ENCODE measurements at regions not wholly inside any gene's neighbourhood (a gene's known extent, or its start where the extent isn't known, plus 50 kb on each side); places are given as distances from the start of the nearest gene placed in this dataset.

DNA sequence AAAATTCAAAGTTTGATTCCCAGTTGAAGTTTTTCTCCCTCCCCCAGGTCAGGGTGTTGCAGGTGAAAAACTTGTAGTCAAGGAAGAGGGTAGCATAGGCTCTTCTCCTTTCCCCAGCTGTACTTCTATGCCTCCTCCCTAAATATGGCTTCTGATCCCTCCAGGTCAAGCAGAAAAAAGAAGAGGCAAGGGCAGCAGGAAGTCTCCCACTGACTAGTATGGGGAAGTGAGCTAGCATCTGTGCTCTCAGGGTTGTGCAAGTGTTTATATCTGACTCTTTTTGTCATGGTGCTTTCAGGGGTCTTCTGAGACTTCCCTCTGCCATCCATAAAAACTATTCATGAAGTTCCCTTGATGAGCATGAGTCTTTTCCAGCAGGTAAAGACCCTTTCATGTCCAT is 76.0 kb downstream of the ATPSCKMT start:
- Histone ChIP-seq H3K4me3 (ENCODE audit: insufficient read depth, low read depth, low read length) (no peak overlapping the region), H3K36me3 (replicated peaks; ENCODE audit: control insufficient read depth, insufficient read depth, low read length) (no peaks in the 10 kb centered on the region), H3K27me3 (ENCODE audit: control insufficient read depth, insufficient read depth, low read length) (no peaks in the 10 kb centered on the region)
- DNase-seq: no peak

DNA sequence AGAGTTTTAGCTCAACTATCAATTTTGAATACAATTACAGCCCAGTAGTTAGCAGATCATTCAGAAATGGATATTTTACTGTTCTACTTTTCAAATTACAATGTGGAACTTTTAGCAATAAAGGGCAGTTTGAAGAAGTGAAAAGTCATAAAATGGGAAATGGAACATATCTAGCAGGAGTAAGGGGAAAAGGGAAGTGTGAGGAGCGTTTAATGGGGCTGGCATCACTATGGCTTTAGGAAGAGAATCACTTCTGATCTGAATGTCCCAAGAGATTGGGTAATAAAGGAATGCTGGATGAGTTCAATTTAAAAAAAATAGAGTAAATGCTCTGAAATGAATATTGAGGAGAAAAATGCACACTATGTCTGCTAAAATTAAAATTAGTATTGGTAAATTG is 77.4 kb downstream of the ATPSCKMT start:
- Histone ChIP-seq H3K4me3 (ENCODE audit: insufficient read depth, low read depth, low read length) (no peak overlapping the region), H3K27me3 (ENCODE audit: control insufficient read depth, insufficient read depth, low read length) (no peaks in the 10 kb centered on the region), H3K36me3 (replicated peaks; ENCODE audit: control insufficient read depth, insufficient read depth, low read length) (no peaks in the 10 kb centered on the region)
- DNase-seq: no peak

DNA sequence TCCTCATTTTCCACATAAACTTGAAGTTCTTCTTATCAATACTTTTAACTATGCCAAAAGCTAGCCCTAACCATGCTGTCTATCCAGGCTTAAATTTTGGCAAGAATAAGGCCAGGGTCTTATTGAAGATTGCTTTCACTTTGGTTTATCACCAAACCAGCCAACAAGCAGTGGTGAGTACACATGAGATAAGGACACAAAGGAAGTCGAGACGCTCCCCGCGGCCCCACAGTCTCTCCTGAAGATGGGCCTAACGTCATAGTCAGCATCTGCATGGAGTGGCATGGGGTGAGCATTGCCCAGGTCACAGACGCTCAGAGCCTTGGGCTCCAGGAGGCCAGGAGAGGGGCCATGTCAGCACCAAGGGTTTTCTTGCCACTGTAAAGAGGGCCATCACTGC is 80.3 kb downstream of the ATPSCKMT start:
- no peak for DNase-seq
- Histone ChIP-seq H3K36me3 (replicated peaks; ENCODE audit: control insufficient read depth, insufficient read depth, low read length) (no peaks in the 10 kb centered on the region), H3K27me3 (ENCODE audit: control insufficient read depth, insufficient read depth, low read length) (no peaks in the 10 kb centered on the region), H3K4me3 (ENCODE audit: insufficient read depth, low read depth, low read length) (no peak overlapping the region)

DNA sequence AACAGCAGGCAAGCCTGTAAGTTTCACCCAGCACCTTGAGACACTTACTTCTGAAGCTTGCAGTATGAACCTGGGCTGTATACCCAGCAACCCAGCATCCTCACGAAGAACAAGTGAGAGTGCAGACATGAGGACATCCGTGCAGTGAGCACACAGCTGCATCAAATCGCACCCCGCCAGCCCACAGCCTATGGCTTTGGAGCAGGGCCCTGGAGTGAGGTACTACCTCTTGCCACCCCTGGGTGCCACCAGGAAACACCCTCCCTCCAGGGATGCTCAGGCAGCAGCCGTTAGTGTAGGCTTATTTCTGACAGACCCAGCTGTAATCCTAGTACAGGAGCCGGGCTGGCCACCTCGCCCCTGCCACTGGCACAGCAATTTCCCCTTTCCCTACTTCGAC is 81.4 kb downstream of the ATPSCKMT start:
- no peak for DNase-seq
- Histone ChIP-seq H3K36me3 (replicated peaks; ENCODE audit: control insufficient read depth, insufficient read depth, low read length) (no peaks in the 10 kb centered on the region), H3K4me3 (ENCODE audit: insufficient read depth, low read depth, low read length) (no peak overlapping the region), H3K27me3 (ENCODE audit: control insufficient read depth, insufficient read depth, low read length) (no peaks in the 10 kb centered on the region)

DNA sequence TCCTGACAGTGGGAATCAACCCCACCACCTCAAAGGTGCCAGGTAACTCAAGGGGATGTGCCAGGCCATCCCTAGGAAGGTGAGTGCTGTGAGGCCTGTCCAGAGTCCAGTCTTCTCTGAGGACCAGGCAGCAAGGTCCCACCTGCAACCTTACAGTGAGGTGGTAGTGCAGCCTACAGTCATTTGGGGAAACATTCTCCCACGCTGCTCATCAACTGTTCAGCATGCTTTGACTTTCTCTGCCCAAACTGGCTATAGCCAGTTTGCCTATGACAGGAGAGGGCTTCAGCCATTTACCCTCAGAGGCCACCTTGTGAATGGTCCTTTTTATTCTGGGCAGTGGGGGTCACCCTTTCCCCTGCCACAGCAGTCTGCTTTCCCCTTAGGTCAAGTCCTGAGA is 81.9 kb downstream of the ATPSCKMT start:
- H3K4me3 ChIP-seq (ENCODE audit: insufficient read depth, low read depth, low read length): no peak overlapping the region
- H3K36me3 ChIP-seq (replicated peaks; ENCODE audit: control insufficient read depth, insufficient read depth, low read length): no peaks in the 10 kb centered on the region
- DNase-seq: no peak
- no peaks in the 10 kb centered on the region for H3K27me3 ChIP-seq (ENCODE audit: control insufficient read depth, insufficient read depth, low read length)

DNA sequence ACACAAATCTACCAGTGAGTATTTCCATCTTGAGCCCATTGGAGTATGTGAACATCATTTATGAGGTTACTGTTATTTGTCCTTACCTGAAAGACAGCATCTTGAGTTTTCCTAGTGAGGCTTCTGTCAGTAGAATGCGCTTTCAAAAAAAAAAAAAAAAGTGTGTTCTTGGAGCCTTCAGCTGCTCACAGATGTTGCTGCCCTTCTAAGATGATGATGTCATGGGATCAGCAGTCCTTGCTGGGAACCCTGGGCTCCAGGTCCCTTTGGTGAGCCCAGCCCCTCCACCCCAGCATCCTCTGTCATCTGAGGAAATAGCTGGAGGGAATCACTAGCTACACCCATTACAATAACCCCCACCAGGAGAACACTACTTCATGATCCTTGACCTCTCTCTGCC is 83.3 kb downstream of the ATPSCKMT start:
- H3K27me3 ChIP-seq (ENCODE audit: control insufficient read depth, insufficient read depth, low read length): no peaks in the 10 kb centered on the region
- no peak for DNase-seq
- no peaks in the 10 kb centered on the region for H3K36me3 ChIP-seq (replicated peaks; ENCODE audit: control insufficient read depth, insufficient read depth, low read length)
- H3K4me3 ChIP-seq (ENCODE audit: insufficient read depth, low read depth, low read length): no peak overlapping the region

DNA sequence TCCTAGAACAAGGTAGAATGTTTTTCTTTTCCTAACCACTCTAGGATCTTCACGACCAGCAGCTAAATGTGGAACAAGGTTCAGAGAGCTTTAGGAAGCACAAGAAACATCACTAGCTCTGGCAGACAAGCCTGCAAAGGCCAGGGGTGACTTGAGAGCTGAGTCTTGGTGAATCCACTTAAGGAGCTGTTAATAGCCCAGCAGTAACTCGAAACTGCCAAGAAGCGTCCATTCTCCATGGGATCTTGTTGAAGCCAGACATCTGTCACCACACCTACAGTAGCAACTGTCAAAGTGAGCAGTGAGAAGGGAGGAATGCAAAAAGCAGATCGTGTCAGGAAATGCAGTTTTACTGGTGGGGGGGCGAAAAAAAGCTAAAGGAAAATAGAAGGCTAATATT is 87.2 kb downstream of the ATPSCKMT start:
- DNase-seq: no peak
- Histone ChIP-seq H3K36me3 (replicated peaks; ENCODE audit: control insufficient read depth, insufficient read depth, low read length) (no peaks in the 10 kb centered on the region), H3K4me3 (ENCODE audit: insufficient read depth, low read depth, low read length) (no peak overlapping the region), H3K27me3 (ENCODE audit: control insufficient read depth, insufficient read depth, low read length) (no peaks in the 10 kb centered on the region)

DNA sequence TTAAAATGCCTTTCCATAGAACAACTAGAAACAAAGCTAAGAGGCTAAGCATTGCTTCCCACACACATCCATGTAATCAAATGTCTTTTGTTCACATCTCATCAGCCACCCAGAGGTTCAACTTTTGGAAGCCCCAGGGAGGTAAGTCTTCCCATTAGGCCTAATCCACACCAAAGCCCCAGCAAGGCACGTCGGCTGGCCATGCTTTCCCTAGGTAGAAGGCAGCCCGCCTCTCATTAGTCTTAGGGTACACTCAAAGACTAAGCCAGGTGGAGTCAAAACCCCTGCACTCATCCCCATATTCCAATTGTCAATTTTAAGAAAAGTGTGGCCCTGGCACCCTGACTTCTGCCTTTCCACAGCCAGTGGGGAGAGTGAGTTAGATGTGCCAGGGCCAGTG is 87.9 kb downstream of the ATPSCKMT start:
- no peaks in the 10 kb centered on the region for H3K27me3 ChIP-seq (ENCODE audit: control insufficient read depth, insufficient read depth, low read length)
- H3K4me3 ChIP-seq (ENCODE audit: insufficient read depth, low read depth, low read length): no peak overlapping the region
- DNase-seq: no peak
- no peaks in the 10 kb centered on the region for H3K36me3 ChIP-seq (replicated peaks; ENCODE audit: control insufficient read depth, insufficient read depth, low read length)

DNA sequence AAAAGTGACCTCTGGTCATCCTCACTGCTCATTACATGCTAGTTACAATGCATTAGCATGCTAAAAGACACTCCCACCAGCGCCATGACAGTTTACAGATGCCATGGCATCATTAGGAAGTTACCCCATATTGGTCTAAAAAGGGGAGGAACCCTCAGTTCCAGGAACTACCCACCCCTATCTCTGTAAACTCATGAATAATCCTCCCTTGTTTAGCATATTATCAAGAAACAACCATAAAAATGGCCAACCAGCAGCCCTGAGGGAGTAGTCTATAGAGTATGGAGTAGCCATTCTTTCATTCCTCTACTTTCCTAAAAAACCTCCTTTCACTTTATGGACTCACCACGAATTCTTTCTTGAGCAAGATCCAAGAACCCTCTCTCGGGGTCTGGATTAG is 89.4 kb downstream of the ATPSCKMT start:
- no peaks in the 10 kb centered on the region for H3K36me3 ChIP-seq (replicated peaks; ENCODE audit: control insufficient read depth, insufficient read depth, low read length)

DNA sequence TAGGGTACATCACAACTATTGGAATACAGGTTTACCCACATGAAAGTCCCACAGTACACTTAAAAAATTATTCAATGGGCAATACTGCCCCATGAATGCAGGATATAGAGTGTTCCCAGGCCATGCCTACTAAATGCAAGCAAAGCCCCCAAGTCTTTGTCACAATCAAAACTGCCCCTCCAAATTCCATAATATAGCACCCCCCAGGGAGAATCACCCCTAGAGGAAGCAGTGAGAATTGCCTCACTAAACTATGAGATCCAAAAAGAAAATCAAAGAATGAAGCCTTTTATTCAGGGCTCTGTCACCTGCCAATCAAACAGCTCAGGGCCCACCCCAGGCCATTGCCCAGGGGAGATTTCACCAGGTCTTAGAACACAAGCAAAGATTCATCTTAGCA is 90.8 kb downstream of the ATPSCKMT start:
- DNase-seq: no peak
- Histone ChIP-seq H3K36me3 (replicated peaks; ENCODE audit: control insufficient read depth, insufficient read depth, low read length) (no peaks in the 10 kb centered on the region), H3K4me3 (ENCODE audit: insufficient read depth, low read depth, low read length) (no peak overlapping the region), H3K27me3 (ENCODE audit: control insufficient read depth, insufficient read depth, low read length) (no peaks in the 10 kb centered on the region)

More for the DNA sequence above, 89.4 kb downstream of the ATPSCKMT start:
- H3K4me3 ChIP-seq (ENCODE audit: insufficient read depth, low read depth, low read length): no peak overlapping the region
- DNase-seq: no peak
- no peaks in the 10 kb centered on the region for H3K27me3 ChIP-seq (ENCODE audit: control insufficient read depth, insufficient read depth, low read length)

DNA sequence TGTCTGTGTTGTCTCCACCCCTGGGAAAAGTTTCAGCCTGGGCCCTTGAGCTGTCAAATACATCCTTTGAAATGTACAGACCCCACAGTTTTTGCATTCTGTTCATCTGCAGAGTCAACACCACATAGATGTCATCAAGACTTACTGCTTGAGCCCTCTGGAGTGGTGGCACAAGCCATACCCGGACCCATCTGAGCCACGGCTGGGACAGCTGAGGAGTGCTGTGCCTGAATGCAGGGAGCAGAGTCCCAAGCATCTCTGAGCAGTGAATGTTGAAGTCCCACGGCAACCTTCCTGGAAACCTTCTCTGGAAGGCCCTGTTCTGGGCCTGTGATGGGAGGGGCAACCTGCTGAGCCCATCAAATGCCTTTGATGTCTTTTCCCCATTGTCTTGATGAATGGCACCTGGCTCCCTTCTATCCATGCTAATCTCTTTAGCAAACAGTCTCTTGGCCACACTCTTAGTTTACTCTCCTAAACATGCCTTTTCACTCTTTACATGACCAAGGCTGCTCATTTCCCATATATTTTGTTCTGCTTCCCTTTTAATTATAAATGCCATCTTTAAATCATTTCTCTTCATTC is 92.5 kb downstream of the ATPSCKMT start:
- no peaks in the 10 kb centered on the region for H3K36me3 ChIP-seq (replicated peaks; ENCODE audit: control insufficient read depth, insufficient read depth, low read length)
- H3K4me3 ChIP-seq (ENCODE audit: insufficient read depth, low read depth, low read length): no peak overlapping the region
- DNase-seq: peak; percentile 65
- H3K27me3 ChIP-seq (ENCODE audit: control insufficient read depth, insufficient read depth, low read length): no peaks in the 10 kb centered on the region

DNA sequence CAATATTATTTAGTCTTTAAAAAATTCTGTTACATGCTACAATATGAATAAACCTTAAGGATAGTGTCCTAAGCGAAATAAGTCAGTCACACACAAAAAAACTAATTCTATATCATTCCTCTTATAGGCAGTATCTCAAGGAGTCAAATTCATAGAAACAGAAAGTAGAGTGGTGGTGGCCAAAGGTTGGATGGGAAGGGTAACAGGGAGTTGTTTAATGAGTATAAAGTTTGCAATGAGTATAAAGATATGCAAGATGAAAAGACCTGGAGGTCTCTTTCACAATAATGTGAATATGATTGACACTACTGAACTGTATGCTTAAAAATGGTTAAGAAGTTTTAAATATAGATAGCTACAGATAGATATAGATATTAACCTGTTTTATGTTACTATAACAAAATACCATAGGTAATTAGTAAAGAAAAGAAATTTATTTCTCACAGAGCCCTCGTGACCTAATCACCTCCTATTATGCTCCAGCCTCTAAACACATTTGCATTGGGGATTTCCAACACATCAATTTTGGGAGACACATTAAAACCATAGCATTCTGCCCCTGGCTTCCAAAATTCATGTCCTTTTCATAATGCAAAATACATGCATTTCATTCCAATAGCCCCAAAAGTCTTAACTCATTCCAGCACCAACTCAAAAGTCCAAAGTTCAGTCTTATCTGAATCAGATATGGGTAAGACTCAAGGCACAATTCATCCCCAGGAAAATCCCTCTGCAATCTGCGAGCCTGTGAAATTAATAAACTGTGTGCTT is 93.6 kb downstream of the ATPSCKMT start:
- Histone ChIP-seq H3K36me3 (replicated peaks; ENCODE audit: control insufficient read depth, insufficient read depth, low read length) (no peaks in the 10 kb centered on the region), H3K4me3 (ENCODE audit: insufficient read depth, low read depth, low read length) (no peak overlapping the region), H3K27me3 (ENCODE audit: control insufficient read depth, insufficient read depth, low read length) (no peaks in the 10 kb centered on the region)
- DNase-seq: no peak

DNA sequence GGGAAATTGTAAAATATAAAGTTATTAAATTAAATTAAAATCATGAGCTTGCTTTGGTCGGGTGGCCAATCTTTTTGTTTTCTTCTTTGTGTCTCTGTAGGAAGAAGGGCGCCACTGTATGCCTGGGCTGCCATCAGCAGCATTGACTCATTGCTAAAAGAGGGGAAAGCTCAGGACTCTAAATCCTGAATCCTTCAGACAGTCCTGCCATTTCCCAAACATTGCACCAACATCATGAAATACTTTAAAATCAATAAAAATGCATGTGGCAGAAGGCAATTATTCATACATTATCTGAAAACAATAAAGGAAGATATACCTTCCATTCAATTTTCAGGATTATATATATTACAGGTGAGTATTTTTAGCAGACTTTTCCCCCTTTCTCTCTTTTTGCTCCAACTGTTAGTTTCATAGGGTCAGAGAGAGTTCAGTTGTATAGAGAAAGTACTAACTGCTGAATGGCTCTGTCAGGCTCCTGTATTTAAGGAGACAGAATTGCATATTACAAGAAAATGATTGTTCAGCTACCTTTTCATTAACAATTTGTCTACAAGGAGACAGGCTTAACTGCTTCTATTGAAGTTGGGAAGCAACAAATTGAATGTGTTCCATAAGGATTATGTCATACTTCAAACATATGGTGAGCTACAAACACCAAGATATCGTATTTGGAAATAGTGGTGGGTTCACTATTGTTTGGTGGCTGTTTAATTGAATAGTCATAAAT is 95.7 kb downstream of the ATPSCKMT start:
- Histone ChIP-seq H3K36me3 (replicated peaks; ENCODE audit: control insufficient read depth, insufficient read depth, low read length) (no peaks in the 10 kb centered on the region), H3K4me3 (ENCODE audit: insufficient read depth, low read depth, low read length) (no peak overlapping the region), H3K27me3 (ENCODE audit: control insufficient read depth, insufficient read depth, low read length) (no peaks in the 10 kb centered on the region)
- DNase-seq: no peak

DNA sequence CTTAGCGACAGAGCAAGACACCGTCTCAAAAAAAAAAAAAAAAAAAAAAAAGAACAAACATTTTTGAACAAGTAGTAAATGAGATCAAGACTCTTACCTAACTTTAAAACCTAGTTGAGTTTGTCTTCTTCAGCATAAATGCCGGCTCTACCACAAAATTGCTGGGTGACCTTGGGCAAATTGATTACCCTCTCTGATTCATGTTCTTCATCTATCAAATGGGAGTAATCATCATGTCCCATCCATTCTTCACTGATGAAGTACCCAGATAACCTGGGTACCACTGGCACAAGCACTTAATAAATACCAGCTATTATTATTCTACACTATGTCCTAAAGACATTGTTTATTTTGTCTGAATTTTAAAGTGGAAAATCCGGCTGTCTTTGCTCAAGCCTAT is 96.3 kb downstream of the ATPSCKMT start:
- Histone ChIP-seq H3K36me3 (replicated peaks; ENCODE audit: control insufficient read depth, insufficient read depth, low read length) (no peaks in the 10 kb centered on the region), H3K4me3 (ENCODE audit: insufficient read depth, low read depth, low read length) (no peak overlapping the region), H3K27me3 (ENCODE audit: control insufficient read depth, insufficient read depth, low read length) (no peaks in the 10 kb centered on the region)
- no peak for DNase-seq

DNA sequence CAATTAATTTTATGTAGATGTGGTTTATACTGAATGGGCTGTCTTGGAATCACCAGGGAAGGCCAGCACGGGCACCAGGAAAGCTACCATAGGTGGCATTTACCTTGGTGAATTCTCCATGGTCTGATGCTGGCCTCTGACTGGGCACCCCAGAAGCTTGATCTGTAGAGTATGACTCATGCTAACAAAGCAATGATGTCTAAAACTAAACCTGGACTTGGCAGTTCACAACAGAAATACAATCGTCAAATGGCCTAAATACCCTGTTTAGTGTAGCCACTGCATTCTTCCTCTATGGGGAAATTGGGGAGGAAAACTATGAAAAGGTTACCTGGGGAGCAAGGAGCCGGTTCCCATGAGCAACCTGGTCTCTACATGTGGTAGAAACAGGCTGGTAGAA is 98.0 kb downstream of the ATPSCKMT start:
- no peak for DNase-seq
- Histone ChIP-seq H3K27me3 (ENCODE audit: control insufficient read depth, insufficient read depth, low read length) (no peaks in the 10 kb centered on the region), H3K4me3 (ENCODE audit: insufficient read depth, low read depth, low read length) (no peak overlapping the region), H3K36me3 (replicated peaks; ENCODE audit: control insufficient read depth, insufficient read depth, low read length) (no peaks in the 10 kb centered on the region)

All from H7 (cell line).